IPS-20b (cell line): ENCODE measurements at regions not wholly inside any gene's neighbourhood (a gene's known extent, or its start where the extent isn't known, plus 50 kb on each side); places are given as distances from the start of the nearest gene placed in this dataset.

ENCODE experiments used
- H3K27ac ChIP-seq: one replicate; pipeline ENCODE4 v1.5.1; 2013; ENCODE audit warnings: low read length
- H3K27me3 ChIP-seq: 2 replicates; pipeline ENCODE4 v1.6.1; 2013; ENCODE audit warnings: mild to moderate bottlenecking, low read length, inconsistent platforms; ENCODE audit not compliant: insufficient read depth
- H3K36me3 ChIP-seq: 2 replicates; pipeline ENCODE4 v1.6.1; 2013; ENCODE audit warnings: low read depth, mild to moderate bottlenecking, inconsistent platforms, low read length, moderate library complexity; ENCODE audit not compliant: insufficient read depth
- H3K4me1 ChIP-seq: 2 replicates; pipeline ENCODE4 v1.6.1; 2013; ENCODE audit warnings: mild to moderate bottlenecking, control low read depth, inconsistent platforms, low read length, moderate library complexity; ENCODE audit not compliant: insufficient read depth
- H3K4me3 ChIP-seq: 2 replicates; pipeline ENCODE4 v1.5.1; 2013; ENCODE audit warnings: mild to moderate bottlenecking, low read length, inconsistent platforms
- H3K9ac ChIP-seq: 2 replicates; pipeline ENCODE4 v1.6.1; 2013; ENCODE audit warnings: low read depth, mild to moderate bottlenecking, inconsistent platforms, low read length, moderate library complexity
- H3K9me3 ChIP-seq: 2 replicates; pipeline ENCODE4 v1.6.1; 2013; ENCODE audit warnings: mild to moderate bottlenecking, low read depth, low read length, inconsistent platforms; ENCODE audit not compliant: insufficient read depth

GRCh38 chr2:217409949-217410680, 550.3 kb upstream of the TNP1 start:
- Histone ChIP-seq H3K36me3 (no peaks in the 10 kb centered on the region), H3K9ac (no peak overlapping the region), H3K27me3 (no peaks in the 10 kb centered on the region), H3K4me3 (no peak overlapping the region), H3K9me3 (no peaks in the 10 kb centered on the region), H3K27ac (no peak overlapping the region), H3K4me1 (no peaks in the 10 kb centered on the region)

- Histone ChIP-seq H3K27ac (no peak overlapping the region), H3K27me3 (no peaks in the 10 kb centered on the region), H3K36me3 (no peaks in the 10 kb centered on the region), H3K9ac (no peak overlapping the region), H3K4me3 (no peak overlapping the region), H3K4me1 (peaks cover 4% of the 10 kb centered on the region; the same call in 1 of the 2 replicates), H3K9me3 (no peaks in the 10 kb centered on the region)
Observed at GRCh38 chr2:217407362-217407761, 547.5 kb upstream of the TNP1 start.

- H3K27me3 ChIP-seq, result no peaks in the 10 kb centered on the region
- H3K4me1 ChIP-seq, result peaks cover 4% of the 10 kb centered on the region; the same call in 1 of the 2 replicates
- no peaks in the 10 kb centered on the region for H3K9me3 ChIP-seq
- no peaks in the 10 kb centered on the region for H3K36me3 ChIP-seq
- H3K27ac ChIP-seq, result no peak overlapping the region
- no peak overlapping the region for H3K4me3 ChIP-seq
- H3K9ac ChIP-seq, result no peak overlapping the region
Observed at GRCh38 chr2:217404236-217404760, 544.4 kb upstream of the TNP1 start.

GRCh38 chr2:217402761-217403383, 543.0 kb upstream of the TNP1 start:
- H3K4me1 ChIP-seq, result peaks cover 4% of the 10 kb centered on the region; the same call in 1 of the 2 replicates
- no peaks in the 10 kb centered on the region for H3K9me3 ChIP-seq
- H3K36me3 ChIP-seq, result no peaks in the 10 kb centered on the region
- no peak overlapping the region for H3K4me3 ChIP-seq
- H3K27me3 ChIP-seq, result no peaks in the 10 kb centered on the region
- no peak overlapping the region for H3K9ac ChIP-seq
- no peak overlapping the region for H3K27ac ChIP-seq

DNA sequence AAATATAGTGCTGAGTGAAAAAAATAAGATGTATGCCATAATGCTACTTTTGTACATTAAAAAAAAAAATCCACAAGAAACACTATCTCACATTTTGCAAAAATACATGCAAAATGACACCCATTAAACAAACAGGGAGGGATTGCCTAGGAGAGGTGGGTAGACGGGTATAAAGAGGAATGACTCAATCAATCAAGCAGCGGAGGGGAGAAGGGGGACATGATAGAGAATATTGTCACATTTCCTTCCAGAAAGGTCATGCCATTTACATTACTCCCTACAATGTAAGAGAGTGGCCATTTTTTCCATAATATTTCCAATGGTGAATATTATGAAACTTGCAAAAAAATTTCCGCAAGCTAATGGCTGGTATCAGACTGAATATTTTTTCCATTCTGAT, 542.3 kb upstream of the TNP1 start:
- no peak overlapping the region for H3K9ac ChIP-seq
- no peaks in the 10 kb centered on the region for H3K9me3 ChIP-seq
- no peak overlapping the region for H3K27ac ChIP-seq

DNA sequence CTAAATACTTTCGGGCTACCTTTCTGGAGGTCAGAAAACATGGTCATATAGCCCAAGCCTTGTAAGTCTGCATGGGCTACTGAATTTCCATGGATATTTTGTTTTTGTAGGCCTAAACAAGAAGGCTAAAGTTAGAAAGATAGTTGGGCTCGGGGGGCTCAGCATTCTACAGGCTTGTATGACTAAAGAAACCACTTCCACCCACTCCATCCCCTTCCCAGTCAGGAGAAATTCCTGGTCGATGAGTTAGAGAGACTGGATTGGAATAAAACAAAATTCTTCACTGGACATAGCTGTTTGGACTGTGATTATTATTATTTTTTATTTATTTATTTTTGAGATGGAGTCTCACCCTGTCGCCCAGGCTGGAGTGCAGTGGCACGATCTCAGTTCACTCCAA, 539.4 kb upstream of the TNP1 start:
- Histone ChIP-seq H3K9ac (no peak overlapping the region), H3K4me3 (no peak overlapping the region), H3K27ac (no peak overlapping the region), H3K4me1 (no peaks in the 10 kb centered on the region; the same call in 1 of the 2 replicates), H3K36me3 (no peaks in the 10 kb centered on the region), H3K27me3 (no peaks in the 10 kb centered on the region), H3K9me3 (no peaks in the 10 kb centered on the region)

More for the DNA sequence above, 542.3 kb upstream of the TNP1 start:
- Histone ChIP-seq H3K4me3 (no peak overlapping the region), H3K36me3 (no peaks in the 10 kb centered on the region), H3K4me1 (peaks cover 4% of the 10 kb centered on the region; the same call in 1 of the 2 replicates), H3K27me3 (no peaks in the 10 kb centered on the region)

- Histone ChIP-seq H3K4me3 (no peak overlapping the region), H3K36me3 (no peaks in the 10 kb centered on the region), H3K9me3 (no peaks in the 10 kb centered on the region), H3K27ac (no peak overlapping the region), H3K9ac (no peak overlapping the region), H3K27me3 (no peaks in the 10 kb centered on the region), H3K4me1 (no peaks in the 10 kb centered on the region)
Observed at GRCh38 chr2:217398860-217399259, 539.0 kb upstream of the TNP1 start.

GRCh38 chr2:217398101-217398500, 538.2 kb upstream of the TNP1 start:
- Histone ChIP-seq H3K27me3 (no peaks in the 10 kb centered on the region), H3K9me3 (no peaks in the 10 kb centered on the region), H3K4me1 (no peaks in the 10 kb centered on the region), H3K27ac (no peak overlapping the region), H3K9ac (no peak overlapping the region), H3K36me3 (no peaks in the 10 kb centered on the region), H3K4me3 (no peak overlapping the region)

- H3K9ac ChIP-seq, result no peak overlapping the region
- peaks cover under 1% of the 10 kb centered on the region; the same call in 1 of the 2 replicates for H3K9me3 ChIP-seq
- H3K4me1 ChIP-seq, result no peaks in the 10 kb centered on the region
- H3K27ac ChIP-seq, result no peak overlapping the region
- H3K4me3 ChIP-seq, result no peak overlapping the region
- no peaks in the 10 kb centered on the region for H3K27me3 ChIP-seq
- no peaks in the 10 kb centered on the region for H3K36me3 ChIP-seq
Observed at GRCh38 chr2:217396586-217396985, 536.7 kb upstream of the TNP1 start.

DNA sequence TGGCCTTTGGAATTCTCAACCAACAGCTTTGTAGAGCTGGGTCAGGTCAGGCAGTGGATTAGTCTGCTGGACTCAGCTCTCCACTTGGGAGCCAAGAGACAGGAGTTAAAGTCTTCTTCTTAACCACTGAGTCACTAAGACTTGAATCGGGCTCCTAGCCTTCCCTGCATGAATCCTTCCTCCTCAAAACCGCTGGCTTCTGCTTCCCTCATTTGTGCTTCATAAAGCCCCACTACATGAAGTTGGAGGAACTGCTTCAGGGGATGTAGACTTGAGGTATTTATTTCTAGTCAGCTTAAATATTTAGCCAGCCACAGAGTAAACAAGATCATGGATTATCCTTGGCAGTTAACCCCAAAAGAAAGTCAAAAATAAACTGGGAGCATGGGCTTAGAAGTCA, 536.3 kb upstream of the TNP1 start:
- no peaks in the 10 kb centered on the region for H3K4me1 ChIP-seq
- H3K36me3 ChIP-seq, result no peaks in the 10 kb centered on the region
- H3K9ac ChIP-seq, result no peak overlapping the region
- H3K27ac ChIP-seq, result no peak overlapping the region
- H3K4me3 ChIP-seq, result no peak overlapping the region
- H3K27me3 ChIP-seq, result no peaks in the 10 kb centered on the region
- peaks cover 4% of the 10 kb centered on the region; the same call in 1 of the 2 replicates for H3K9me3 ChIP-seq

DNA sequence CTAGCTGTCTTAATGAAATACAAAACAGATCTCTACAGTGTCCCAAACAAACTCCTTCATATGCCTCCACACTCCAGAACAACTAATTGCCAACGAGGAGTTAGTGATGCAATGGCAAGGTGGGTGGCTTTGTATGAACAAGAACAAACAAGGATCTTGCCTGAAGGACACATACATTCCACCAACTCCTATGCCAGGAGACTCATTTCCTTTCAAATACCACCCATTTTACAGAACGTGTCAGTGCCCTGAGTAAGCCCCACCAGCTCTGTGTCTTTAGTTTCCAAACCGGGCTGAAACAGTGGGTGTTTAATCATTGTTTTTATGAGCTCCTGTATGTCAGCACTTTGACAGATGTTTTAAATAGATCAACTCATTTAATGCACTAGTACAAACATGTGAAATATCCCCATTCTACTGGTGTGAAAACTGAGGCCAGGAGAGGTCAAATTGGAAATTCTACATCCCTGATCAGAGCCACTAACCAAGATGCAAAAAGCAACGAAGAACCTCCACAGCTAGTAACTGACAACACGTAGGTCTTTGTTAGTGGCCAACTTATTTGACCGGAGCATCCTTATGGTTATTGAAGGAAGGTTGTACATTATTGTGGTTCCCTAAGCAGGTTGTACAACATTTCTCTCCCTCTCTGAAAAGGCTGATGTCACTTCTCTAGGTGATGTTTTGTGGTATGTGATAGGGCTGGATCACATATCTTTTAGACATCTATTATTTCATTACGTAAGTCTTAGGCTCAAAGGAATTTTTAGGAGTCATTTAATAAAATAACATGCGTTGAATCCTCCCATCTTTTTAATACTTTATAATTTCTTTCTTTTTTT, 534.9 kb upstream of the TNP1 start:
- Histone ChIP-seq H3K27ac (no peak overlapping the region), H3K36me3 (no peaks in the 10 kb centered on the region), H3K27me3 (no peaks in the 10 kb centered on the region), H3K9me3 (peaks cover 6% of the 10 kb centered on the region; the same call in 1 of the 2 replicates), H3K4me1 (no peaks in the 10 kb centered on the region), H3K9ac (no peak overlapping the region), H3K4me3 (no peak overlapping the region)
